HCT116 (cell line): ENCODE measurements at regions not wholly inside any gene's neighbourhood (a gene's known extent, or its start where the extent isn't known, plus 50 kb on each side); places are given as distances from the start of the nearest gene placed in this dataset.

Experiments used
- ATAC-seq: fragments of 200-7000 bp; cut with Tn5 transposase; 2 replicates; pipeline ENCODE4 v1.9.1; 2020; ENCODE audit warnings: mild to moderate bottlenecking, moderate library complexity
- BruUV-seq: library from RNA; stranded (reverse); fragments of 400-500 nt; replicated peaks from 2 replicates; lab custom pipeline; 2021; lab: Mats Ljungman, UMichigan
- CTCF ChIA-PET: fragments of 300-600 bp; sonication (Branson Sonifier 250); formaldehyde crosslinking; loops from one replicate; lab custom pipeline; 2021; ENCODE audit warnings: antibody characterized with exemption; lab: Charles Lee
- POLR2A ChIA-PET: fragments of 300-600, 350-600 bp; sonication (Branson Sonifier 250); formaldehyde crosslinking; loops from one replicate; lab custom pipeline; 2021; ENCODE audit warnings: antibody characterized with exemption; lab: Charles Lee
- RAD21 ChIA-PET, 2 experiments: fragments of 300-600 bp; sonication (Branson Sonifier 250); formaldehyde crosslinking; loops; one replicate each; lab custom pipeline; 2023; ENCODE audit warnings: low total read pairs in 2 of 2; ENCODE audit not compliant: uncharacterized antibody in 2 of 2, unreplicated experiment in 2 of 2, low non-redundant PET in 1 of 2; lab: Charles Lee
- DNase-seq: peaks from one replicate; pipeline ENCODE4 v3.0.0-alpha.2; 2010; ENCODE audit warnings: low read depth, low spot score
- H2AFZ ChIP-seq: fragments of 200-600 bp; shearing (Covaris generic), sonication (generic); 2 replicates; pipeline ENCODE4 v1.6.1; 2017; ENCODE audit warnings: low read depth, mixed run types, mixed read lengths, antibody characterized with exemption, low read length; ENCODE audit not compliant: poor library complexity, severe bottlenecking
- H3K27ac ChIP-seq: 2 replicates; pipeline ENCODE4 v1.5.1; 2012; ENCODE audit warnings: low read depth, low read length
- H3K27me3 ChIP-seq: fragments of 200-600 bp; sonication (generic); 2 replicates; pipeline ENCODE4 v1.6.1; 2016; ENCODE audit warnings: mixed run types, low read length, mixed read lengths; ENCODE audit not compliant: insufficient read depth
- H3K36me3 ChIP-seq, 2 experiments: fragments of 200-500 bp in 1 of 2; fragments of 200-600 bp in 1 of 2; sonication (Bioruptor generic) in 1 of 2; sonication (generic) in 1 of 2; 2 replicates each; pipeline versions ENCODE4 v1.5.1 to v1.6.1; 2014 to 2016; ENCODE audit warnings: low read length in 2 of 2, inconsistent platforms in 1 of 2, mixed read lengths in 1 of 2, mixed run types in 1 of 2; ENCODE audit not compliant: insufficient read depth in 2 of 2, control insufficient read depth in 1 of 2
- H3K4me1 ChIP-seq, 2 experiments: fragments of 200-600 bp in 1 of 2; sonication (generic) in 1 of 2; 2 replicates each; pipeline versions ENCODE4 v1.5.1 to v1.6.1; 2012 to 2017; ENCODE audit warnings: low read length in 2 of 2, inconsistent platforms in 1 of 2, mild to moderate bottlenecking in 1 of 2, mixed read lengths in 1 of 2, mixed run types in 1 of 2, moderate library complexity in 1 of 2; ENCODE audit not compliant: insufficient read depth in 2 of 2, control insufficient read depth in 1 of 2
- H3K4me2 ChIP-seq: fragments of 200-600 bp; sonication (generic); 2 replicates; pipeline ENCODE4 v1.6.1; 2017; ENCODE audit warnings: mixed run types, low read length, mixed read lengths
- H3K4me3 ChIP-seq, 2 experiments: fragments of 200-600 bp in 1 of 2; sonication (generic) in 1 of 2; replicated peaks in 1 of 2; 2 replicates each; pipeline ENCODE4 v1.5.1; 2011 to 2016; ENCODE audit warnings: low read length in 2 of 2, control low read depth in 1 of 2, low read depth in 1 of 2, mild to moderate bottlenecking in 1 of 2, mixed read lengths in 1 of 2, mixed run types in 1 of 2
- H3K79me2 ChIP-seq: fragments of 200-600 bp; sonication (generic); 2 replicates; pipeline ENCODE4 v1.6.1; 2017; ENCODE audit warnings: mild to moderate bottlenecking, mixed run types, low read length, moderate library complexity, mixed read lengths; ENCODE audit not compliant: insufficient read depth
- H3K9ac ChIP-seq: fragments of 200-600 bp; sonication (generic); 2 replicates; pipeline ENCODE4 v1.6.1; 2016; ENCODE audit warnings: low read length, mixed read lengths
- H3K9me2 ChIP-seq: fragments of 200-600 bp; sonication (generic), shearing (Covaris generic); 2 replicates; pipeline ENCODE4 v1.6.1; 2017; ENCODE audit warnings: mixed run types, mild to moderate bottlenecking, moderate library complexity; ENCODE audit not compliant: insufficient read depth
- H3K9me3 ChIP-seq, 2 experiments: fragments of 200-500 bp in 1 of 2; fragments of 200-600 bp in 1 of 2; sonication (Bioruptor generic) in 1 of 2; sonication (generic) in 1 of 2; 2 replicates each; pipeline ENCODE4 v1.6.1; 2014 to 2017; ENCODE audit warnings: low read length in 2 of 2, mixed read lengths in 2 of 2, inconsistent platforms in 1 of 2, low read depth in 1 of 2, mild to moderate bottlenecking in 1 of 2, mixed run types in 1 of 2, moderate library complexity in 1 of 2; ENCODE audit not compliant: control insufficient read depth in 1 of 2, insufficient read depth in 1 of 2
- H4K20me1 ChIP-seq: fragments of 200-600 bp; sonication (generic), shearing (Covaris generic); 2 replicates; pipeline ENCODE4 v1.6.1; 2017; ENCODE audit warnings: mixed run types, mild to moderate bottlenecking, moderate library complexity; ENCODE audit not compliant: insufficient read depth
- CTCF ChIP-seq, 3 experiments: fragments of 200-600 bp in 1 of 3; sonication (generic) in 1 of 3; IDR thresholded peaks in 2 of 3; conservative IDR thresholded peaks in 1 of 3; 2 replicates each; pipeline ENCODE4 v1.5.1; 2012 to 2017; ENCODE audit warnings: low read depth in 2 of 3, low read length in 2 of 3, antibody characterized with exemption in 1 of 3, borderline replicate concordance in 1 of 3, control low read depth in 1 of 3, mild to moderate bottlenecking in 1 of 3, mixed read lengths in 1 of 3, mixed run types in 1 of 3, moderate library complexity in 1 of 3; ENCODE audit not compliant: insufficient read depth in 1 of 3
- ELF1 ChIP-seq: IDR thresholded peaks from 2 replicates; pipeline ENCODE4 v1.6.1; 2012; ENCODE audit warnings: low read depth, borderline replicate concordance
- JUND ChIP-seq: IDR thresholded peaks from 2 replicates; pipeline ENCODE4 v1.6.1; 2012
- POLR2A ChIP-seq: IDR thresholded peaks from 2 replicates; pipeline ENCODE4 v1.7.0; 2011; ENCODE audit warnings: borderline replicate concordance; ENCODE audit not compliant: insufficient read depth, insufficient read length; ENCODE audit errors: extremely low read depth
- POLR2AphosphoS5 ChIP-seq: IDR thresholded peaks from 2 replicates; pipeline ENCODE4 v1.6.1; 2011; ENCODE audit warnings: mild to moderate bottlenecking, low read depth, low read length, moderate library complexity
- RAD21 ChIP-seq: IDR thresholded peaks from 2 replicates; pipeline ENCODE4 v1.6.1; 2012; ENCODE audit warnings: low read depth, mild to moderate bottlenecking
- REST ChIP-seq: IDR thresholded peaks from 2 replicates; pipeline ENCODE4 v1.6.1; 2012; ENCODE audit warnings: low read depth
- SIN3A ChIP-seq: IDR thresholded peaks from 2 replicates; pipeline ENCODE4 v1.6.1; 2012; ENCODE audit warnings: low read depth
- SP1 ChIP-seq: IDR thresholded peaks from 2 replicates; pipeline ENCODE4 v1.6.1; 2012; ENCODE audit warnings: low read depth
- SRF ChIP-seq: IDR thresholded peaks from 2 replicates; pipeline ENCODE4 v1.6.1; 2012; ENCODE audit warnings: low read depth
- ZBTB33 ChIP-seq: IDR thresholded peaks from 2 replicates; pipeline ENCODE4 v1.6.1; 2011; ENCODE audit warnings: mild to moderate bottlenecking, low read length, moderate library complexity; ENCODE audit not compliant: insufficient replicate concordance; ENCODE audit errors: extremely low read depth
- ZFX ChIP-seq: fragments of 450-650 bp; IDR thresholded peaks from 2 replicates; pipeline ENCODE4 v1.6.1; 2017
- ZNF274 ChIP-seq: fragments of 200-500 bp; sonication (Bioruptor generic); IDR thresholded peaks from 2 replicates; pipeline ENCODE4 v1.6.1; 2014; ENCODE audit warnings: mild to moderate bottlenecking, low read depth, low read length, inconsistent platforms
- intact Hi-C: fragments of 100-400 bp; cut with micrococcal nuclease; formaldehyde crosslinking; loops from 2 replicates; pipeline ENCODE4 v1.10.0; 2022
- TF ChIP-seq, protein P1 (sequence below): IDR thresholded peaks from 2 replicates; pipeline ENCODE4 v1.6.1; 2012
- TF ChIP-seq, protein P2 (sequence below): IDR thresholded peaks from 2 replicates; pipeline ENCODE4 v1.6.1; 2012

DNA sequence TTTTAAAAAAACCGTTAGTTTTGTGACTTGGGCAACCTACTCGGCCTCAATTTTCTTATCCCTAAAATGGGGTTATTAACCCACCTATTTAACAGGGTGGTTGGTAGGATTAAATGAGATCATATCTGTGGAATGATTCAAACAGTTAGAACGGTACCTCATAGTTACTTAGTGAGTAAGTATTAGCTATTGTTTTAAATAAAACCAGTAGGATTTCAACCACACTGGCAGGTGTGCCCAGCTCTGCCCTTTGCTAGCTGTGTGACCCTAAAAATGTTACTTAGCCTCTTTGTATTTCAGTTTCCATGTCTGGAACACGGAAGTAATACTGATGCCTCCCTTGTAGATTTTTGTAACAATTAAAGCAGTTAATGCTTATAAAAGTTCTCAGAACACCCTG lies 225.8 kb upstream of the SPRY1 start:
- TF ChIP-seq RAD21 (no peak), JUND (no peak), ZNF274 (no peak), ZFX (no peak), POLR2A (no peak), SRF (no peak), ELF1 (no peak), REST (no peak), CTCF (IDR thresholded peaks at IDR 0.05 in 2 of 3, conservative IDR thresholded peaks at IDR 0.05 in 1 of 3; ENCODE audit: borderline replicate concordance in 1 of 3, insufficient read depth in 1 of 3, low read depth in 2 of 3, low read length in 2 of 3) (no peak), SIN3A (no peak), SP1 (no peak), POLR2AphosphoS5 (no peak), ZBTB33 (no peak)
- TF ChIP-seq, protein P1, sequence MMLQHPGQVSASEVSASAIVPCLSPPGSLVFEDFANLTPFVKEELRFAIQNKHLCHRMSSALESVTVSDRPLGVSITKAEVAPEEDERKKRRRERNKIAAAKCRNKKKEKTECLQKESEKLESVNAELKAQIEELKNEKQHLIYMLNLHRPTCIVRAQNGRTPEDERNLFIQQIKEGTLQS, result no peak
- TF ChIP-seq, protein P2, sequence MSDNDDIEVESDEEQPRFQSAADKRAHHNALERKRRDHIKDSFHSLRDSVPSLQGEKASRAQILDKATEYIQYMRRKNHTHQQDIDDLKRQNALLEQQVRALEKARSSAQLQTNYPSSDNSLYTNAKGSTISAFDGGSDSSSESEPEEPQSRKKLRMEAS, result no peak
- no peaks in the 10 kb centered on the region for H3K9me2 ChIP-seq
- H3K36me3 ChIP-seq, result no peaks in the 10 kb centered on the region
- H3K27me3 ChIP-seq, result no peaks in the 10 kb centered on the region
- no peak overlapping the region for H2AFZ ChIP-seq
- intact Hi-C loops, result no loop called here
- BruUV-seq, result no TSS peak
- ChIA-PET RAD21 (no interaction called here), POLR2A (no interaction called here), CTCF (no interaction called here)
- H3K4me1 ChIP-seq, result no peaks in the 10 kb centered on the region; a peak in 1 of 4 replicates
- H3K9me3 ChIP-seq, result no peaks in the 10 kb centered on the region
- DNase-seq, result no peak
- no peak overlapping the region for H3K4me2 ChIP-seq
- H3K79me2 ChIP-seq, result no peaks in the 10 kb centered on the region
- H3K4me3 ChIP-seq, result no peak overlapping the region
- H3K27ac ChIP-seq, result no peak overlapping the region
- H4K20me1 ChIP-seq, result 0 out of 2 replicates have a peak, but pooled peaks cover 3% of the 10 kb centered on the region
- no peak overlapping the region for H3K9ac ChIP-seq
- ATAC-seq, result no peak
